GM12872 (cell line): ENCODE measurements at regions not wholly inside any gene's neighbourhood (a gene's known extent, or its start where the extent isn't known, plus 50 kb on each side); places are given as distances from the start of the nearest gene placed in this dataset.

Source experiments
- CTCF ChIP-seq: IDR thresholded peaks from 3 replicates; pipeline ENCODE4 v1.5.1; 2011; ENCODE audit warnings: low read depth, mild to moderate bottlenecking, low read length, moderate library complexity; ENCODE audit not compliant: insufficient read depth

GRCh38 chr2:7523481-7524120, 606.4 kb downstream of the RNF144A start:
- no peak for TF ChIP-seq CTCF

GRCh38 chr2:7524195-7524594, 607.0 kb downstream of the RNF144A start:
- no peak for TF ChIP-seq CTCF

GRCh38 chr2:7525746-7526145, 608.5 kb downstream of the RNF144A start:
- no peak for TF ChIP-seq CTCF

- TF ChIP-seq CTCF = no peak
These were observed 610.0 kb downstream of the RNF144A start for GRCh38 chr2:7527165-7527722.

- TF ChIP-seq CTCF = no peak
These were observed 612.8 kb downstream of the RNF144A start for GRCh38 chr2:7530001-7530400.

- no peak for TF ChIP-seq CTCF
These were observed 621.9 kb downstream of the RNF144A start for GRCh38 chr2:7539077-7539476.

GRCh38 chr2:7539760-7540159, 622.5 kb downstream of the RNF144A start:
- no peak for TF ChIP-seq CTCF
